Karpas-422 (cell line): ENCODE measurements at regions not wholly inside any gene's neighbourhood (a gene's known extent, or its start where the extent isn't known, plus 50 kb on each side); places are given as distances from the start of the nearest gene placed in this dataset.
"Not testable (repeated sequence)": the region's sequence is repeated elsewhere in the genome, so short reads cannot be mapped to it uniquely, and the experiment has no call there.

ENCODE experiments used
- DNase-seq: peaks from one replicate; pipeline ENCODE4 v3.0.0-alpha.2; 2015
- H2AFZ ChIP-seq: fragments of 200-600 bp; sonication (generic); 2 replicates; pipeline ENCODE4 v1.6.1; 2014; ENCODE audit warnings: antibody characterized with exemption, low read length, mixed read lengths
- H3K27ac ChIP-seq: fragments of 200-600 bp; sonication (generic); 2 replicates; pipeline ENCODE4 v1.5.1; 2014; ENCODE audit warnings: mild to moderate bottlenecking, low read length, moderate library complexity
- H3K27me3 ChIP-seq: fragments of 200-600 bp; sonication (generic); 2 replicates; pipeline ENCODE4 v1.6.1; 2014; ENCODE audit warnings: low read length, mixed read lengths
- H3K36me3 ChIP-seq: fragments of 200-600 bp; sonication (generic); 2 replicates; pipeline ENCODE4 v1.6.1; 2014; ENCODE audit warnings: low read length, mixed read lengths; ENCODE audit not compliant: insufficient read depth
- H3K4me1 ChIP-seq: fragments of 200-600 bp; sonication (generic); 2 replicates; pipeline ENCODE4 v1.6.1; 2014; ENCODE audit warnings: mild to moderate bottlenecking, low read length, mixed read lengths
- H3K4me2 ChIP-seq: fragments of 200-600 bp; sonication (generic); 2 replicates; pipeline ENCODE4 v1.6.1; 2014; ENCODE audit warnings: low read length, low read depth, mild to moderate bottlenecking; ENCODE audit not compliant: poor library complexity, severe bottlenecking
- H3K4me3 ChIP-seq: fragments of 200-600 bp; sonication (generic); 2 replicates; pipeline ENCODE4 v1.5.1; 2014; ENCODE audit warnings: mild to moderate bottlenecking, antibody characterized with exemption, low read length, mixed read lengths
- H3K79me2 ChIP-seq: fragments of 200-600 bp; sonication (generic); 2 replicates; pipeline ENCODE4 v1.6.1; 2014; ENCODE audit warnings: mild to moderate bottlenecking, low read length, mixed read lengths
- H3K9ac ChIP-seq: fragments of 200-600 bp; sonication (generic); 2 replicates; pipeline ENCODE4 v1.6.0; 2014; ENCODE audit warnings: low read length
- H3K9me2 ChIP-seq: fragments of 200-600 bp; sonication (generic), shearing (Covaris generic); replicated peaks from 2 replicates; pipeline ENCODE4 v1.6.0; 2014; ENCODE audit warnings: mild to moderate bottlenecking, low read length, moderate library complexity; ENCODE audit not compliant: insufficient read depth
- H3K9me3 ChIP-seq: fragments of 300-700, 200-600 bp; sonication (generic); 2 replicates; pipeline ENCODE4 v1.6.1; 2014; ENCODE audit warnings: low read length, mixed read lengths
- H4K20me1 ChIP-seq: fragments of 200-600 bp; sonication (generic); 2 replicates; pipeline ENCODE4 v1.6.1; 2014; ENCODE audit warnings: mild to moderate bottlenecking, antibody characterized with exemption, low read length, low read depth; ENCODE audit not compliant: insufficient read depth

- not testable (repeated sequence) for H3K9me2 ChIP-seq, H4K20me1 ChIP-seq, H3K27ac ChIP-seq, H3K27me3 ChIP-seq, H3K4me3 ChIP-seq, H3K9me3 ChIP-seq, H3K79me2 ChIP-seq, H3K36me3 ChIP-seq, H3K4me1 ChIP-seq, H3K4me2 ChIP-seq, H2AFZ ChIP-seq, H3K9ac ChIP-seq, DNase-seq
Measured at GRCh38 chr21:9068622-9069021, 1452.8 kb upstream of the TPTE start.

GRCh38 chr21:9070703-9071102 lies 1450.7 kb upstream of the TPTE start:
- not testable (repeated sequence) for H3K9me3 ChIP-seq, H3K27ac ChIP-seq, H3K4me1 ChIP-seq, H3K9me2 ChIP-seq, H2AFZ ChIP-seq, H3K4me3 ChIP-seq, H3K9ac ChIP-seq, H3K4me2 ChIP-seq, H3K79me2 ChIP-seq, H3K36me3 ChIP-seq, DNase-seq, H3K27me3 ChIP-seq, H4K20me1 ChIP-seq

GRCh38 chr21:9073010-9073409 lies 1448.4 kb upstream of the TPTE start:
- H3K27me3 ChIP-seq, H3K9me2 ChIP-seq, H3K4me3 ChIP-seq, H3K9ac ChIP-seq, H3K4me1 ChIP-seq, H3K27ac ChIP-seq, H4K20me1 ChIP-seq, H3K36me3 ChIP-seq, DNase-seq, H2AFZ ChIP-seq, H3K4me2 ChIP-seq, H3K9me3 ChIP-seq, H3K79me2 ChIP-seq: not testable (repeated sequence)

- H3K4me2 ChIP-seq, H3K9ac ChIP-seq, H2AFZ ChIP-seq, H3K36me3 ChIP-seq, DNase-seq, H3K9me3 ChIP-seq, H4K20me1 ChIP-seq, H3K27me3 ChIP-seq, H3K4me1 ChIP-seq, H3K4me3 ChIP-seq, H3K9me2 ChIP-seq, H3K27ac ChIP-seq, H3K79me2 ChIP-seq: not testable (repeated sequence)
Measured at GRCh38 chr21:9074772-9075171, 1446.6 kb upstream of the TPTE start.

- not testable (repeated sequence) for DNase-seq, H3K79me2 ChIP-seq, H4K20me1 ChIP-seq
Measured at GRCh38 chr21:9083091-9083826, 1438.1 kb upstream of the TPTE start.

GRCh38 chr21:9086299-9086698 lies 1435.1 kb upstream of the TPTE start:
- H3K4me2 ChIP-seq, H3K36me3 ChIP-seq, H3K9ac ChIP-seq, H4K20me1 ChIP-seq, H3K9me2 ChIP-seq, H3K4me3 ChIP-seq, H3K4me1 ChIP-seq, H2AFZ ChIP-seq, H3K27ac ChIP-seq, H3K79me2 ChIP-seq, H3K27me3 ChIP-seq, DNase-seq, H3K9me3 ChIP-seq: not testable (repeated sequence)

More at GRCh38 chr21:9083091-9083826, 1438.1 kb upstream of the TPTE start:
- H3K4me1 ChIP-seq, H3K27ac ChIP-seq, H3K27me3 ChIP-seq, H2AFZ ChIP-seq, H3K9me2 ChIP-seq, H3K4me3 ChIP-seq, H3K4me2 ChIP-seq, H3K36me3 ChIP-seq, H3K9me3 ChIP-seq, H3K9ac ChIP-seq: not testable (repeated sequence)

GRCh38 chr21:9087816-9088215 lies 1433.6 kb upstream of the TPTE start:
- not testable (repeated sequence) for H3K9me3 ChIP-seq, DNase-seq, H3K27ac ChIP-seq, H3K27me3 ChIP-seq, H3K4me2 ChIP-seq, H4K20me1 ChIP-seq, H3K9ac ChIP-seq, H3K4me3 ChIP-seq, H3K36me3 ChIP-seq, H3K4me1 ChIP-seq, H2AFZ ChIP-seq, H3K9me2 ChIP-seq, H3K79me2 ChIP-seq

- not testable (repeated sequence) for H3K27me3 ChIP-seq, H3K9me2 ChIP-seq, H3K9me3 ChIP-seq, H3K36me3 ChIP-seq, DNase-seq, H3K27ac ChIP-seq, H2AFZ ChIP-seq, H3K4me1 ChIP-seq, H4K20me1 ChIP-seq, H3K9ac ChIP-seq, H3K4me3 ChIP-seq, H3K79me2 ChIP-seq, H3K4me2 ChIP-seq
Measured at GRCh38 chr21:9129741-9130140, 1391.6 kb upstream of the TPTE start.

GRCh38 chr21:9130817-9131216 lies 1390.6 kb upstream of the TPTE start:
- H3K9ac ChIP-seq, H4K20me1 ChIP-seq, H3K36me3 ChIP-seq, H3K27me3 ChIP-seq, H3K9me2 ChIP-seq, H3K9me3 ChIP-seq, H3K4me2 ChIP-seq, DNase-seq, H2AFZ ChIP-seq, H3K79me2 ChIP-seq, H3K27ac ChIP-seq, H3K4me1 ChIP-seq, H3K4me3 ChIP-seq: not testable (repeated sequence)
